GM12878 (cell line): ENCODE measurements at regions not wholly inside any gene's neighbourhood (a gene's known extent, or its start where the extent isn't known, plus 50 kb on each side); places are given as distances from the start of the nearest gene placed in this dataset.

Source experiments
- EP300 ChIP-seq, 2 experiments: fragments of 150-350 bp in 1 of 2; IDR thresholded peaks; 2 replicates each; pipeline ENCODE4 v1.6.1; 2011 to 2012; ENCODE audit warnings: low read depth in 2 of 2, low read length in 2 of 2, borderline replicate concordance in 1 of 2, improper control_type of control experiment in 1 of 2, inconsistent platforms in 1 of 2; ENCODE audit not compliant: control insufficient read depth in 1 of 2
- NR2C2 ChIP-seq: IDR thresholded peaks from 2 replicates; pipeline ENCODE4 v1.6.1; 2011; ENCODE audit warnings: borderline replicate concordance, low read depth; ENCODE audit not compliant: control insufficient read depth, insufficient read length
- POLR2A ChIP-seq: IDR thresholded peaks from 2 replicates; pipeline ENCODE4 v1.6.1; 2011; ENCODE audit warnings: low read depth, mild to moderate bottlenecking, low read length
- POLR2AphosphoS5 ChIP-seq: IDR thresholded peaks from 2 replicates; pipeline ENCODE4 v1.6.1; 2011; ENCODE audit warnings: mild to moderate bottlenecking, low read length, inconsistent platforms
- RAD21 ChIP-seq: IDR thresholded peaks from 2 replicates; pipeline ENCODE4 v1.6.1; 2011; ENCODE audit warnings: mild to moderate bottlenecking, low read depth, low read length, moderate library complexity; ENCODE audit not compliant: insufficient read depth
- SMARCA5 ChIP-seq: fragments of 450-650 bp; IDR thresholded peaks from 2 replicates; pipeline ENCODE4 v1.6.1; 2017; ENCODE audit warnings: mild to moderate bottlenecking
- TCF3 ChIP-seq: IDR thresholded peaks from 2 replicates; pipeline ENCODE4 v1.6.1; 2012; ENCODE audit warnings: low read depth, mild to moderate bottlenecking, low read length, borderline replicate concordance; ENCODE audit not compliant: insufficient read depth
- ZNF24 ChIP-seq: fragments of 450-650 bp; IDR thresholded peaks from 2 replicates; pipeline ENCODE4 v1.6.1; 2017; ENCODE audit warnings: antibody characterized with exemption, mild to moderate bottlenecking
- ZNF274 ChIP-seq: IDR thresholded peaks from one replicate; pipeline ENCODE4 v1.8.0; 2011; ENCODE audit not compliant: insufficient read length, insufficient read depth
- TF ChIP-seq, protein P1 (sequence below): fragments of 450-650 bp; formaldehyde crosslinking; IDR thresholded peaks from 2 replicates; pipeline ENCODE4 v1.4.0; 2020; ENCODE audit warnings: mild to moderate bottlenecking, moderate library complexity
- TF ChIP-seq, protein P2 (sequence below): fragments of 450-650 bp; IDR thresholded peaks from 2 replicates; pipeline ENCODE4 v1.6.1; 2017; ENCODE audit warnings: borderline replicate concordance
- TF ChIP-seq, protein P3 (sequence below): IDR thresholded peaks from 2 replicates; pipeline ENCODE4 v1.6.1; 2012; ENCODE audit warnings: low read depth, low read length, improper control_type of control experiment
- TF ChIP-seq, protein P4 (sequence below), 3 experiments: IDR thresholded peaks in 2 of 3; conservative IDR thresholded peaks in 1 of 3; 2 replicates each; pipeline ENCODE4 v1.5.1; 2011; ENCODE audit warnings: low read depth in 3 of 3, low read length in 3 of 3, mild to moderate bottlenecking in 3 of 3, control low read depth in 2 of 3, moderate library complexity in 2 of 3, inconsistent platforms in 1 of 3, mixed read lengths in 1 of 3; ENCODE audit not compliant: control insufficient read depth in 2 of 3, insufficient read depth in 1 of 3; ENCODE audit errors: extremely low read depth in 1 of 3
- TF ChIP-seq, protein P5 (sequence below): IDR thresholded peaks from 2 replicates; pipeline ENCODE4 v1.6.1; 2012; ENCODE audit warnings: mild to moderate bottlenecking, low read depth, low read length

DNA sequence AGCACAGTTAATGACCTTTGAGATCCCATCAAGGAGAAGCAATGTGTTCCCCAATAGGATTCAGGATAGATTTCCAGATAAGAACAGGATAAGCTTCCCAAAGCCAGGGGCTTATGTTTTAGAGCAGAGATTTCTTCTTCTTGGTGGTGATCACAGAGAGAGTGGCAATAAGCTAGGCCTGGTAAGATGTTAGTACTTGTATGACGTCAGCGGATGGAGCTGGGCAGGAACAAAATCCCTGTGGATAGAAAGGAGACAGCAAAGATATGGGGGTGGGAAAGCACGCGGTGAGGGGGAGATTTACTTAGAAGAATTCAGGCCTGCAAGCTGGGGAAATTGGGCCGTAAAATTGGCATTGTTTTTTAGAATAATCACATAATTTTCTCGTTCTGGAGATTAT lies 323.0 kb downstream of the MTX2 start:
- TF ChIP-seq POLR2A (no peak), SMARCA5 (no peak), POLR2AphosphoS5 (no peak), TCF3 (no peak), EP300 (IDR thresholded peaks at IDR 0.05; ENCODE audit: borderline replicate concordance in 1 of 2, control insufficient read depth in 1 of 2, low read depth in 2 of 2, low read length in 2 of 2) (no peak), RAD21 (no peak), ZNF24 (no peak), NR2C2 (no peak), ZNF274 (no peak)
- TF ChIP-seq, protein P1, sequence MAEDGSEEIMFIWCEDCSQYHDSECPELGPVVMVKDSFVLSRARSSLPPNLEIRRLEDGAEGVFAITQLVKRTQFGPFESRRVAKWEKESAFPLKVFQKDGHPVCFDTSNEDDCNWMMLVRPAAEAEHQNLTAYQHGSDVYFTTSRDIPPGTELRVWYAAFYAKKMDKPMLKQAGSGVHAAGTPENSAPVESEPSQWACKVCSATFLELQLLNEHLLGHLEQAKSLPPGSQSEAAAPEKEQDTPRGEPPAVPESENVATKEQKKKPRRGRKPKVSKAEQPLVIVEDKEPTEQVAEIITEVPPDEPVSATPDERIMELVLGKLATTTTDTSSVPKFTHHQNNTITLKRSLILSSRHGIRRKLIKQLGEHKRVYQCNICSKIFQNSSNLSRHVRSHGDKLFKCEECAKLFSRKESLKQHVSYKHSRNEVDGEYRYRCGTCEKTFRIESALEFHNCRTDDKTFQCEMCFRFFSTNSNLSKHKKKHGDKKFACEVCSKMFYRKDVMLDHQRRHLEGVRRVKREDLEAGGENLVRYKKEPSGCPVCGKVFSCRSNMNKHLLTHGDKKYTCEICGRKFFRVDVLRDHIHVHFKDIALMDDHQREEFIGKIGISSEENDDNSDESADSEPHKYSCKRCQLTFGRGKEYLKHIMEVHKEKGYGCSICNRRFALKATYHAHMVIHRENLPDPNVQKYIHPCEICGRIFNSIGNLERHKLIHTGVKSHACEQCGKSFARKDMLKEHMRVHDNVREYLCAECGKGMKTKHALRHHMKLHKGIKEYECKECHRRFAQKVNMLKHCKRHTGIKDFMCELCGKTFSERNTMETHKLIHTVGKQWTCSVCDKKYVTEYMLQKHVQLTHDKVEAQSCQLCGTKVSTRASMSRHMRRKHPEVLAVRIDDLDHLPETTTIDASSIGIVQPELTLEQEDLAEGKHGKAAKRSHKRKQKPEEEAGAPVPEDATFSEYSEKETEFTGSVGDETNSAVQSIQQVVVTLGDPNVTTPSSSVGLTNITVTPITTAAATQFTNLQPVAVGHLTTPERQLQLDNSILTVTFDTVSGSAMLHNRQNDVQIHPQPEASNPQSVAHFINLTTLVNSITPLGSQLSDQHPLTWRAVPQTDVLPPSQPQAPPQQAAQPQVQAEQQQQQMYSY (CRISPR knock-in tag): no peak
- TF ChIP-seq, protein P2, sequence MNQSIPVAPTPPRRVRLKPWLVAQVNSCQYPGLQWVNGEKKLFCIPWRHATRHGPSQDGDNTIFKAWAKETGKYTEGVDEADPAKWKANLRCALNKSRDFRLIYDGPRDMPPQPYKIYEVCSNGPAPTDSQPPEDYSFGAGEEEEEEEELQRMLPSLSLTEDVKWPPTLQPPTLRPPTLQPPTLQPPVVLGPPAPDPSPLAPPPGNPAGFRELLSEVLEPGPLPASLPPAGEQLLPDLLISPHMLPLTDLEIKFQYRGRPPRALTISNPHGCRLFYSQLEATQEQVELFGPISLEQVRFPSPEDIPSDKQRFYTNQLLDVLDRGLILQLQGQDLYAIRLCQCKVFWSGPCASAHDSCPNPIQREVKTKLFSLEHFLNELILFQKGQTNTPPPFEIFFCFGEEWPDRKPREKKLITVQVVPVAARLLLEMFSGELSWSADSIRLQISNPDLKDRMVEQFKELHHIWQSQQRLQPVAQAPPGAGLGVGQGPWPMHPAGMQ: no peak
- TF ChIP-seq, protein P3, sequence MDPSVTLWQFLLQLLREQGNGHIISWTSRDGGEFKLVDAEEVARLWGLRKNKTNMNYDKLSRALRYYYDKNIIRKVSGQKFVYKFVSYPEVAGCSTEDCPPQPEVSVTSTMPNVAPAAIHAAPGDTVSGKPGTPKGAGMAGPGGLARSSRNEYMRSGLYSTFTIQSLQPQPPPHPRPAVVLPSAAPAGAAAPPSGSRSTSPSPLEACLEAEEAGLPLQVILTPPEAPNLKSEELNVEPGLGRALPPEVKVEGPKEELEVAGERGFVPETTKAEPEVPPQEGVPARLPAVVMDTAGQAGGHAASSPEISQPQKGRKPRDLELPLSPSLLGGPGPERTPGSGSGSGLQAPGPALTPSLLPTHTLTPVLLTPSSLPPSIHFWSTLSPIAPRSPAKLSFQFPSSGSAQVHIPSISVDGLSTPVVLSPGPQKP: no peak
- TF ChIP-seq, protein P4, sequence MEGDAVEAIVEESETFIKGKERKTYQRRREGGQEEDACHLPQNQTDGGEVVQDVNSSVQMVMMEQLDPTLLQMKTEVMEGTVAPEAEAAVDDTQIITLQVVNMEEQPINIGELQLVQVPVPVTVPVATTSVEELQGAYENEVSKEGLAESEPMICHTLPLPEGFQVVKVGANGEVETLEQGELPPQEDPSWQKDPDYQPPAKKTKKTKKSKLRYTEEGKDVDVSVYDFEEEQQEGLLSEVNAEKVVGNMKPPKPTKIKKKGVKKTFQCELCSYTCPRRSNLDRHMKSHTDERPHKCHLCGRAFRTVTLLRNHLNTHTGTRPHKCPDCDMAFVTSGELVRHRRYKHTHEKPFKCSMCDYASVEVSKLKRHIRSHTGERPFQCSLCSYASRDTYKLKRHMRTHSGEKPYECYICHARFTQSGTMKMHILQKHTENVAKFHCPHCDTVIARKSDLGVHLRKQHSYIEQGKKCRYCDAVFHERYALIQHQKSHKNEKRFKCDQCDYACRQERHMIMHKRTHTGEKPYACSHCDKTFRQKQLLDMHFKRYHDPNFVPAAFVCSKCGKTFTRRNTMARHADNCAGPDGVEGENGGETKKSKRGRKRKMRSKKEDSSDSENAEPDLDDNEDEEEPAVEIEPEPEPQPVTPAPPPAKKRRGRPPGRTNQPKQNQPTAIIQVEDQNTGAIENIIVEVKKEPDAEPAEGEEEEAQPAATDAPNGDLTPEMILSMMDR (IDR thresholded peaks at IDR 0.05 in 2 of 3, conservative IDR thresholded peaks at IDR 0.05 in 1 of 3; ENCODE audit: control insufficient read depth in 2 of 3, extremely low read depth in 1 of 3, insufficient read depth in 1 of 3, low read depth in 3 of 3, low read length in 3 of 3): no peak
- TF ChIP-seq, protein P5, sequence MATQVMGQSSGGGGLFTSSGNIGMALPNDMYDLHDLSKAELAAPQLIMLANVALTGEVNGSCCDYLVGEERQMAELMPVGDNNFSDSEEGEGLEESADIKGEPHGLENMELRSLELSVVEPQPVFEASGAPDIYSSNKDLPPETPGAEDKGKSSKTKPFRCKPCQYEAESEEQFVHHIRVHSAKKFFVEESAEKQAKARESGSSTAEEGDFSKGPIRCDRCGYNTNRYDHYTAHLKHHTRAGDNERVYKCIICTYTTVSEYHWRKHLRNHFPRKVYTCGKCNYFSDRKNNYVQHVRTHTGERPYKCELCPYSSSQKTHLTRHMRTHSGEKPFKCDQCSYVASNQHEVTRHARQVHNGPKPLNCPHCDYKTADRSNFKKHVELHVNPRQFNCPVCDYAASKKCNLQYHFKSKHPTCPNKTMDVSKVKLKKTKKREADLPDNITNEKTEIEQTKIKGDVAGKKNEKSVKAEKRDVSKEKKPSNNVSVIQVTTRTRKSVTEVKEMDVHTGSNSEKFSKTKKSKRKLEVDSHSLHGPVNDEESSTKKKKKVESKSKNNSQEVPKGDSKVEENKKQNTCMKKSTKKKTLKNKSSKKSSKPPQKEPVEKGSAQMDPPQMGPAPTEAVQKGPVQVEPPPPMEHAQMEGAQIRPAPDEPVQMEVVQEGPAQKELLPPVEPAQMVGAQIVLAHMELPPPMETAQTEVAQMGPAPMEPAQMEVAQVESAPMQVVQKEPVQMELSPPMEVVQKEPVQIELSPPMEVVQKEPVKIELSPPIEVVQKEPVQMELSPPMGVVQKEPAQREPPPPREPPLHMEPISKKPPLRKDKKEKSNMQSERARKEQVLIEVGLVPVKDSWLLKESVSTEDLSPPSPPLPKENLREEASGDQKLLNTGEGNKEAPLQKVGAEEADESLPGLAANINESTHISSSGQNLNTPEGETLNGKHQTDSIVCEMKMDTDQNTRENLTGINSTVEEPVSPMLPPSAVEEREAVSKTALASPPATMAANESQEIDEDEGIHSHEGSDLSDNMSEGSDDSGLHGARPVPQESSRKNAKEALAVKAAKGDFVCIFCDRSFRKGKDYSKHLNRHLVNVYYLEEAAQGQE: no peak
